Activated T-cell treated with anti-CD3 and anti-CD28 coated beads, Interleukin-2, amount 50 U/mL, for 1 hour (primary cell): ENCODE measurements at regions not wholly inside any gene's neighbourhood (a gene's known extent, or its start where the extent isn't known, plus 50 kb on each side); places are given as distances from the start of the nearest gene placed in this dataset.

Source experiments
- DNase-seq: peaks from one replicate; pipeline ENCODE4 v3.0.0-alpha.2; 2020

DNA sequence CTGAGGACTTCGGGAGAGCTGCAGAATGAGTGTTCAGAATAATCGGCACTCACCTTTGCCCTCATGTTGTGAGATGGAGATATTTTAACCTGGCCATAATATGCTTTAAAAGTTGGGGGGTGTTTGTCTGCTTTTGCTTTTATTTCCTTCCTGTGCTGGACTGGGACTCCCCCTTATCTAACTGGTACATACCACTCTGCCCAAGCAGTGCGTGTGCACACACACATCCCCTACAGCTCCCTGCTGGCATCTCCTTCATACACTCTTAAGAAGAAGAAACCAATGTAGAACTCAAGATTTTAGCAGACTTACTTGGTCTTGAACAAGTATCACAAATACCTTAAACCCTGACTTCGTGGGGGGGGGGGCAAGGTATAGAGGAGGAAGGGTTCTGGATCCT, 146.2 kb upstream of the DMRT1 start:
- DNase-seq: no peak

DNA sequence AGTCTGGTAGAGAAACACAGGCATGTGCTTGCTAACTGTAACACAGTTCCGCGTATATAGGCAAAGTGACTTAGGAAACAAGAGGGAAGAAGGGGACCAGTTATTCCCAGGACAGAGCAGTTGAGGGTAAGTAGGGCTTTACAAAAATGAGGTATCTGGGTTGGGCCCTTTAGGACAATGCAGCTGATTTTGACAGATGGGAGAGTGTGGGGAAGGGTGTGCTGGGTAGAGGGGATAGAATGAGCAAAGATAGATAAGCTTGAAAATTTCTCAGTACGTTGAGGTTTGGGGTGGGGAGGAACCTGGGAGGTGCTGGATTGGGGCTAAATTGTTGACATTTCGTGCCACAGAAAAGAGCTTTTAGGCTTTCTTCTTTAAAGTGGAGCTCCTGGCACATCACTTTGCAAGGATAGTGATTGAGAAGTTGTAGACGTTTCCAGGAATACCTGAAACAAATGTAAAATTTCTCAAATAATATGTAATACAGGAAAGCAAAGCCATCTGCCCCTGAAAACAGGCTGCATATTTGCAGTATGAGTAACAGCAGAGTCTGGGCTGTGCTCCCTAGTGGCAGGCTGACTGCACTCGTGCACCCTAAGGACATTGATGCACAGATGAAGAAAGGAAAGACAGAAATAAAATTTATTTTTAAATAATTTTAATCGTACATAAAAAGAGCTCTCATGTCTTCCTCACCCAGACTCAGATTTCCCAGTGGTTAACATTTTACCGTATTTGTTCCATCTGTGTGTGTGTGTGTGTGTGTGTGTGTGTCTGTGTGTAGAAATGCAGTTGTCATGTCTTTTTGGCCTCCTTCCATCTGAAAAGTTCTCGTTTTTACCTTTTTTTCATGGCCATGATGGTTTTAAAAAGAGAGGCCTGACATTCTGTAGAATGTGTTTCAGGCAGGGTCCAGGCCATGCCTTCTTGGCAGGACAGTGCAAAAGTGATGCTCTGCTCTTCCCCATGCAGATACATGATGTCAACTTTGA, 144.9 kb upstream of the DMRT1 start:
- DNase-seq: no peak

DNA sequence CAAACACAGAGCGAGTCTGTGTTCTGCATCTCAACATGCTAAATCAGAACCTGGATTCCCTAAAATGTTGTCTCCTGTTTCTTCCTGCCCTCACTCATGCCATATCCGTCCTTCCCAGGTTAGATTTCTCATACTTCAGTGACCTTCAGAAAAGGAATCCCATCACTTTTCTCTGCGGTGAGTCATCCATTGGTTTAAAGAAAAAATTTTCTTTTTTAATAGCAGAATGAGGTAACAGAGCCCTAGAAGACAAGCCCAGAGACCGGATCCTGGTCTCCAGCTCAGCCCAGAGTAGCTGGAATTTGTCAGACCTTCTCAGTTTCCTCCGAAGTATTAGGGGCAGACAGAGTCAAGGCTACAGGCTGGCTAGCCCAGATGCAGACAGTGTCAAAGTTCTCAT, 143.2 kb upstream of the DMRT1 start:
- DNase-seq: no peak

DNA sequence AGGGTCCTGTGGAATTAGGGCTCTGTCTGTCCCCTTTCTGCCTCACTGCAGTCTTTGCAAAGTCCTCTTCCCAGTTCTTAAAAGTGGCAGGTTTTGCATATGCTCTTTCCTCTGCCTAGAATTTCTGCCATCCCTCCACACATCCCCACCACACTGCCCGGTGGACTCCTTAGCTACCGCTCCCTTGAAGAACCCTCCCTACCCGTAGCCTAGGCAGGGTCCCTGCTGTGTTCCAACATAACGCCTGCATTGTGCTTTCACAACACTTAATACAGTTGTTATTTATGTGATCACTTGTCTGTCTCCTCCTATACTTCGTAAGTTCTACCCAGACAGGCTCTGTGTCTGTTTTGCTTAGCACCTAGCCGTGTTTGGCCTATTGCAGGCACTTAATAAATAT, 142.5 kb upstream of the DMRT1 start:
- DNase-seq: no peak

DNA sequence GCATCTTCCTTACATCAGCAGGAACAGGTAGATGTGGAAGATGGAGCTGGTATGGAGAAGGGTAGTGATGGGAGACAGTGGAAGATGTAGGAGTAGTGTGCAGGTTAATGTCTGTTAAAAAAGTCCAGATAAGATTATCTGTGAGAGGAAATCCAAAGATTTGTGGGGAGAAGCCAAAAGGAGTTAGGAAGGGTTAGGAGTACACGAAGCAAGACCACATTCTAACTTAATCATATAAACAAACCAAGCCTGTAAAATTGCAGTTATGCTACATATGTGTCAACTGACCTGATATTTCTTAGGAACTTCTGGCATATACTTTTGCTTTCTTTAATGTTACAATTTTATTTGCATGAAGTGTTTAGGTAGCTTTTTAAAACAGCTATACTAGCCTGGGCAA, 142.1 kb upstream of the DMRT1 start:
- no peak for DNase-seq

DNA sequence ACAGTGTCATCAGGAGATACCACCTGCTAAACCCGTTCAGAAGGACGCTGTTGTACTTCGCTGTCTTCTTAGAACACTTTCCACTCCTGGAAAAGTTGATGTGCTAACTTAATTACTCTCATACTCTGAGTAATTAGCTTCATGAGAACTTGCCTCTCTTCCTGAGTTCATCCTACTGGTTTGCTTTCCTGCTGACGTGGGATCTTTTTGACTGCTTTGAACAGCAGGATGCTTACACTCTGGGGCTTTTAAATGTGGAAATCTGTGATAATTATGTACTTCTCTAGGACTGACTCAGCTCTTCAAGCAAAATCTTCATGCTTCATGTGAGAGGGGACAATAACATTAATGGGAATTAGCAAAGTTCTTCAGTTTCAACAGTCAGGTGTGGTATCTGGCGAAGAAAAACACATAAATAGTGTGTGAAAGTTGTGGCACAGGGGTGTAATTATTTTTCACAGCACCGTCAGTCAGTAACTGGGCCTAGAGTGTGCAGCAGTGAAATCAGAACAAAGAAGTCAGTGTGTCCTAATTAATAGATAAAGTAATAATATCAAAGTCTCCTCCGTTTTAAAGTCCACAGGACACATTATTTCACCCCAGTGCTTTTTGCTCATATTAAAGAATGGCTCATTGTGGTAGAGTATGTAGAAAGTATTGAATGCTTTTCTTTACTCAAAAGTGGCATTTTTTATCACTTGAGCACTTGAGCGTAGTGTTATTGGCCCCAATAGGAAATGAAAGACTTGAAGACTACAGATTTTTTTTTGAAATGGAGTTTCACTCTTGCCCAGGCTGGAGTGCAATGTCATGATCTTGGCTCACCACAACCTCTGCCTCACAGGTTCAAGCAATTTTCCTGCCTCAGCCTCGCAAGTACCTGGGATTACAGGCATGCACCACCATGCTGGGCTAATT, 140.9 kb upstream of the DMRT1 start:
- no peak for DNase-seq

DNA sequence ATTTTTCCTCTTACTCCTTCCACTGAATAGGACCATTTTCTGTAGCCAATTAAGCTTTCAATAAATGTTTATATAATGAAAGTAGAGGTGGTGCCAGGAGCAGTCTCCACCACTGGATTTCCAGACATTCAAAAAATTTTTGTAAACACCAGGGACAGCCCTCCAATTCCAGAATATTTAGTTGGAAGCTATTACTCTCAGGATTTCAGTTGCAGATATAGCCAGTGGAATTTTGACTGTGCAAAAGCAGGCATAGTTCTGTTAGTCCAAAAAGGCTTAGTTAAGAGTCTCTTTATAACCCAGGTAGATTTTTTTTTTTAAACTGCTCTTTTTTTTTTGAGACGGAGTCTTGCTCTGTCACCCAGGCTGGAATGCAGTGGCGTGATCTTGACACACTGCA, 138.1 kb upstream of the DMRT1 start:
- no peak for DNase-seq

DNA sequence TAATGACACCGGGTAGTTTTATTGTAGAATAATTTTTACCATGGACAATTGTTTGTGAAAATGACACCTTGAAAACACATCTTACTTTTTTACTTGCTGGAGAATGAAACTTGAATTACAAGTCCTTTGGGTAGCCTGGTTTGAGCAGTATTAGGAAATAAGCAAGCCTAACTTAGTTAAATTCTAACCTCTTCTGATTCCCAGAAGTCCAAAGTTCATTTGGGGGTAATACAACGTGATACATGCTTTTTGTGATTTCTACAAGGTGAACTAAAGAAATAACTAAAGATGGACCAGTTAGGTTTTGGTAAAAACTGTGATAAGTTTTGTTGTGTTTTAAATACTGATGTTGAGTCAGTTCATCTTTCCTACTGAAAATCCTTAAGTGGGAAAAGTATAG, 135.4 kb upstream of the DMRT1 start:
- no peak for DNase-seq

DNA sequence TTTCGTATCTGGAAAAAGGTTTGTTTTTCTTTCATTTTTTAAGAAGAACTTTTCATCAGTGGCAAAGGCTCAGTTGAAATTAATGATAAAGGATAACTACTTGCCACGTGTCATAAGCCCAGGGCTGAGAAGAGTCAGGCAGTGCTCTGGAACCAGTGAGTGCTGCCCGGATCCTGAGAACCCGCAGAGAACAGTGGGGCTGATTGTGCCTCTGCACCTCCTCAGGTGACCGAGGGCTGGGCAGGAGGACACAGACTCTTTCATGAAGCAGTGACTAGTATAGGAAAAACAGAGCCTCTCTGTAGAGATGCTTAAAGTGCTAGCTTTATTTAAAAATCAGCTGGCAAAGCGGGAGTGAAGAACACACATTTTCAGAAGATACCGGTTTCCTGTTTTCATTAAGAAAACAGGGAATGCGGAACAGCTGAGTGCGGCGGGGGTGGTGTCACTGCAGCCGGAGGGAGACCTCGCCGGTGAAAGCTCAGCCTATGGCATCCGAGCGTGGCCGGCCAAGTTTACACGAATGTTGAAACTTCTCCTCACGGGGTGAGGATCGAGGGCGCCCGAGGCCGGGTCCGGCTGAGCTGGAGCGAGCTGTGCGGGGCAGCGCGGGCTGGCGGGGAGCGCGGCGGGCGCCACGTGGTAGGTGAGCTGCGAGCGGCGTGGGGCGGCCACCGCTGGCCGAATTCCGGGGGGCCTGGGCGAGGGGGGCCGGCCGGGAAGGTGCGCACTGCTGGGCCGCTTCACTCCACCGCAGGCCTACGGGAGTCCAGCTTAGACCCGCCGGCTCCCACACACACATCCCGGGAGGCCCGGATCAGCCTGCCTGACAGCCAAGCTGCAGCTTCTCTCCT, 134.7 kb upstream of the DMRT1 start:
- peak; percentile 19 for DNase-seq

DNA sequence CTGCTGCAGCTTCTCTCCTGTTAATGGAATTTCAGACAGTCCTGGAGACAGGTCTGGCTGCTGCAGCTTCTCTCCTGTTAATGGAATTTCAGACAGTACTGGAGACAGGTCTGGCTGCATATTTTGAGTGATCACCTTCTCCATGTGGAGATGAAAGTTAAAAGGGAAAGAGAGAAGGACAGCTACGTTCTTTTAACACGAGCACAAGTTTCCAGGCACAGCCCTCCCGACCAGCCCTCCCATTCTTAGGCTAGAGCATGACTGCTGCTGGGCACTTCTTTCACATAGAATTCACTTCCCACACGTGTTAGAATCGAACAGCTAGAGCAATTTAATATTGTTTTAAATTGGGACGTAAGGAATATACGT, 133.3 kb upstream of the DMRT1 start:
- DNase-seq: no peak

DNA sequence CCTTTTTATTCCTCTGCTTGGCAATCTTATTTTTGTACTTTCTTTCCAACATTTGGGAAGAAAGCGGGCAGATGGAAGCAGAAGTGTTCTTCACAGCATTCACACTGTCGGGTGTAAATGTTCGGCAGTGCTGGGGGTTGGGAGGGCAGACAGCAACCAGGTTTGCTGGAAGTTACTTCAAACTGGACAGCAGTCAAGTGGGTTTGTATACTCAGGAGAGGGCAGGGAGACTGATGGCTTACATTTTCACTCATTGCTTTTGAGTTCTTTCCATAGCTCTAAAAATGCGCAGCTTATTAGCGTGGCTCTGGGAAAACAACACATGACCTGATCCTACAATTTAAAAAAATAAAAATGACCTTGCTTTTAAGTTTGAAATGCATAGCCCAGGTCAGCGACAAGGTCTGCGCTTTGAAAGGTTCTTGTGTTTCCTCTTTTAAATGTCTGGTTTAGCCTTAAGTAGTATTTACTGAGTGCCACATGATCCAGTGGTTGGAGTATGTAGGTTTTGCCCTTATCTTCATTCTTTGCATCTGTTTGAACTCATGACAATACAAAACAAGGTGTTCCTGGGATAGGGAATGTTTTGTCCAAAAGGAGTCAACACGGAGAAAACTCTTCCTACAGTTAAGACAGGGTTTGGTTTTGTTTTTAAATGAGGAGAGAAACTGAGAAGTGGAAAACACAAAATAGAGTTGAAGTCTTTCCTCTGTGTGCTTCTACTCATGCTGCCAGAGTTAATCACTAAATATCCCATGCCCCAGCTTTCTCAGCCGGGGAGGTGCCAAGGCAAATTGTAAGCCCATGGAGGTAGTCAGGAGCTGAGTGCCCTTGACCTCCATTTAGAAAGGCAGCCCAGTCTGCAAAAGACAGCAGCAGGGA, 132.7 kb upstream of the DMRT1 start:
- DNase-seq: no peak

DNA sequence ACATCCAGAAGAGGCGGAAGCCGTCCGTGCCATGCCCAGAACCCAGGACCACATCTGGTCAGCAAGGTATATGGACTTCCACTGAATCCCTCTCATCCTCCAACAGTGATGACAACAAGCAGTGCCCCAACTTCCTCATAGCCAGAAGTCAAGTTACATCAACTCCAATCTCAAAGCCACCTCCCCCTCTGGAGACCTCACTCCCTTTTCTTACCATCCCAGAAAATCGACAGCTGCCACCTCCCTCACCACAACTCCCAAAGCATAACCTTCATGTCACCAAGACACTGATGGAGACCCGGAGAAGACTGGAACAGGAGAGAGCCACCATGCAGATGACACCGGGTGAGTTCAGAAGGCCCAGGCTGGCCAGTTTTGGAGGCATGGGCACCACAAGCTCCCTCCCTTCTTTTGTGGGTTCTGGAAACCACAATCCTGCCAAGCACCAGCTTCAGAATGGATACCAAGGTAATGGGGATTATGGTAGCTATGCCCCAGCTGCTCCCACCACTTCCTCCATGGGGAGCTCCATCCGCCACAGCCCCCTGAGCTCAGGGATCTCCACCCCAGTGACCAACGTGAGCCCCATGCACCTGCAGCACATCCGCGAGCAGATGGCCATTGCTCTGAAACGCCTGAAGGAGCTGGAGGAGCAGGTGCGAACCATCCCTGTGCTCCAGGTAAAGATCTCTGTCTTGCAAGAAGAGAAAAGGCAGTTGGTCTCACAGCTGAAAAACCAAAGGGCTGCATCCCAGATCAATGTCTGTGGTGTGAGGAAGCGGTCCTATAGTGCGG, 130.3 kb upstream of the DMRT1 start:
- no peak for DNase-seq

DNA sequence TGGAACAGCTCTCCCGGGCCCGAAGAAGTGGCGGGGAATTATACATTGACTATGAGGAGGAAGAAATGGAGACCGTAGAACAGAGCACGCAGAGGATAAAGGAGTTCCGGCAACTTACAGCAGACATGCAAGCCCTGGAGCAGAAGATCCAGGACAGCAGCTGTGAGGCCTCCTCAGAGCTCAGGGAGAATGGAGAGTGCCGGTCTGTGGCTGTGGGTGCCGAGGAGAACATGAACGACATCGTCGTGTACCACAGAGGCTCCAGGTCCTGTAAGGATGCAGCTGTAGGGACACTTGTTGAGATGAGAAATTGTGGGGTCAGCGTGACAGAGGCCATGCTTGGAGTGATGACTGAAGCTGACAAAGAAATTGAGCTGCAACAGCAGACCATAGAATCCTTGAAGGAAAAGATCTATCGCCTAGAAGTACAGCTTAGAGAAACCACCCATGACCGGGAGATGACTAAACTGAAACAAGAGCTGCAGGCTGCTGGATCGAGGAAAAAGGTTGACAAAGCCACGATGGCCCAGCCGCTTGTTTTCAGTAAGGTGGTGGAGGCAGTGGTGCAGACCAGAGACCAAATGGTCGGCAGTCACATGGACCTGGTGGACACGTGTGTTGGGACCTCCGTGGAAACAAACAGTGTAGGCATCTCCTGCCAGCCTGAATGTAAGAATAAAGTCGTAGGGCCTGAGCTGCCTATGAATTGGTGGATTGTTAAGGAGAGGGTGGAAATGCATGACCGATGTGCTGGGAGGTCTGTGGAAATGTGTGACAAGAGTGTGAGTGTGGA, 129.5 kb upstream of the DMRT1 start:
- no peak for DNase-seq

DNA sequence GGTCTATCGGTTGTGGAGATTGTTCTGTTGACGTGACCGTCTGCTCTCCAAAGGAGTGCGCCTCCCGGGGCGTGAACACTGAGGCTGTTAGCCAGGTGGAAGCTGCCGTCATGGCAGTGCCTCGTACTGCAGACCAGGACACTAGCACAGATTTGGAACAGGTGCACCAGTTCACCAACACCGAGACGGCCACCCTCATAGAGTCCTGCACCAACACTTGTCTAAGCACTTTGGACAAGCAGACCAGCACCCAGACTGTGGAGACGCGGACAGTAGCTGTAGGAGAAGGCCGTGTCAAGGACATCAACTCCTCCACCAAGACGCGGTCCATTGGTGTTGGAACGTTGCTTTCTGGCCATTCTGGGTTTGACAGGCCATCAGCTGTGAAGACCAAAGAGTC, 128.9 kb upstream of the DMRT1 start:
- no peak for DNase-seq

DNA sequence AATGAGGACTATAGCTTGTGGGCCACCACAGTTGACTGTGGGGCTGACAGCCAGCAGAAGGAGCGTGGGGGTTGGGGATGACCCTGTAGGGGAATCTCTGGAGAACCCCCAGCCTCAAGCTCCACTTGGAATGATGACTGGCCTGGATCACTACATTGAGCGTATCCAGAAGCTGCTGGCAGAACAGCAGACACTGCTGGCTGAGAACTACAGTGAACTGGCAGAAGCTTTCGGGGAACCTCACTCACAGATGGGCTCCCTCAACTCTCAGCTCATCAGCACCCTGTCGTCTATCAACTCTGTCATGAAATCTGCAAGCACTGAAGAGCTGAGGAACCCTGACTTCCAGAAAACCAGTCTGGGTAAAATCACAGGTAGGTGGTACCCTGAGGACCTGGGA, 128.4 kb upstream of the DMRT1 start:
- no peak for DNase-seq

DNA sequence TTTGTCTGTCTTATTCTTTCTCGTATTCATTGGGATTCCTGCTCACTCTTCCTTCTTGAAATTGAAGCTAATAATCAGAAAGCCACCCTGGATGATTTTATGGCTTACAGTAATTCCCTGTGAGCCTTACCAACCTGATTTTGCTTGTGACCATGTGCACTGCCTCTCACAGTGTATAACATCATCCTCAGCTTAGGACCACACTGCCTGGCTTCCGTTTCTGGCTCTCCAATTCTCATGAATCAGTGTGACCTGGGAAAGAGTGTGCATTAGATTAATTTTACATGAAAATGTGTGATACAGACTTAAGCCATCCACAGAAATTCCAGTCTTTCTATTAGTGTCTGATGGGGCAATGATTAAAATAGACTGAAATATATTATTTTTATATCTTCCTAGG, 126.8 kb upstream of the DMRT1 start:
- no peak for DNase-seq

DNA sequence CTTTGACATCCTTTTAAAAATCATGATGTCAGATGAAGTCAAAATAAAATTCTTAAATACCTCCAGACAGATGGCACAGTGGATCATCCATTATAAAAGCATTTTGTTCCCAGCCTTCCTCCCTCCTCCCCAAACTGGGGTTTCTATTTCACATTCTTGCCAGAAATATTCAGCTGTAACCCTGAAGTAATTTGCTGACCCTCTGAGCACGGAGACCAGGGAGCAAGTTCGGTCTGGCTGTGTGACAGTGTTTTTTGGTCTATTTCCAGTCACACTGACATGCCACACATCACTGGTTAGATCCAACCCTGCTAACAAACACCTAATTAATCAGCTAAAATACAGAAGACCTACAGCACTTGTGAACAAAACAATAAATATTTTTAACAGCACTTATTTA, 126.2 kb upstream of the DMRT1 start:
- DNase-seq: no peak

DNA sequence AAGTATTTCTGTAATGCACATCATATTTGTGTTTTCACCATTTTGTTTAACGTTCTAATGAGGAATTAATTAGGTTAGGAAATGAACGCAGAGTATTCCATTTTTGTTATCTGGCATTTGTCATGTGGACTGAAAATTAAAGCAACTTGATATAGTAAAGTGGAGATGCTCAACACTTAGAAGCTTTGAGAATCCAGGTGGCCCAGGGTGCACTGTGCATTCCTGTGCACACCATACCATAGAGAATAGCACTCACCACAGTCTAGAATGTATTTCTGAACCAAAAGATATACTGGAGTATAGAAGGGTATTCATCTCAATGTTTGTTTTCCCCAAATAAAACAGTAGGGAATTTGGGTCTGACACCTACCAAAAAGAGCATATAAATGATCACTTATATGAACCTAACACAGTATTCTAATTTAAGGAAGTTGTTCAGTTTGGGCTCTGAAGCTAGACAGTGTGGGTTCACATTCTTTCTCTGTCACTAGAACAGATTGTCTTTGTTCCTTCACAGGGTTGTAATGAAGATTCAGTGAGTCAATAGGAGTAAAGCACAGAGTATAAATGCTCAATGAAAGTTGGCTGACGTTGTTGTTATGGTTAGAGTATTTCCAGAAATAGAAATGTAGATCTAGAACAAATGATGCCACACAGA, 125.6 kb upstream of the DMRT1 start:
- no peak for DNase-seq

DNA sequence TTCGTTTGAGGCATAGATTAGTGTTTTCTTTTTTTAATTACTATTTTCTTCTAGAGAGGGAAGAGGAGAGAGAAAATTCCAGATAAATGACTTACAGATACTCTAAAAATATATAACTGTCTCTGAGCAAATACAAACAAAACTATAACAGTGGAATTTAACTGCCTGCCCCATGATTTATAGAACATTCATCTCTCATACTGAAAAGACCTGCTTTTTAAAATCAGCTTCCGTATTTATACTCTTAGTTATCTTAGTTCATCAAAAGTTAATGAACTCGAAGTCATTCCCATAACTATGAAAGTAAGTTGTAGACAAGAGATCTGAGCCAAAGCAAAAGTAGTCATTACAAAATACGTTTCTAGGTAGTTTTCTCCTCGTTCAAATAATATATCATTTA, 123.8 kb upstream of the DMRT1 start:
- DNase-seq: no peak
